ENCODE measurements at regions not wholly inside any gene's neighbourhood (a gene's known extent, or its start where the extent isn't known, plus 50 kb on each side); places are given as distances from the start of the nearest gene placed in this dataset.

- CTCF ChIA-PET = interaction anchor here (0.6 kb wide), 1 partner anchor 51 kb away, joined by 3 read pairs; no protein-coding TSS in a partner anchor
- intact Hi-C loops (cut with micrococcal nuclease) = no loop called here
- no peak overlapping the region for H2AFZ ChIP-seq (ENCODE audit: low read depth, low read length)
Measured at GRCh38 chr7:54189330-54189729, 352.8 kb upstream of the VSTM2A start.

GRCh38 chr7:54201501-54201900, 340.7 kb upstream of the VSTM2A start:
- Histone ChIP-seq H3K4me2 (ENCODE audit: insufficient read depth, low read length) (no peak overlapping the region), H3K27me3 (ENCODE audit: control insufficient read depth in 2 of 2, insufficient read depth in 2 of 2, low read length in 2 of 2) (no peaks in the 10 kb centered on the region), H3K9me1 (replicated peaks; ENCODE audit: control insufficient read depth, extremely low read depth, insufficient read depth, low read length) (no peaks in the 10 kb centered on the region), H3K9me3 (replicated peaks; ENCODE audit: control insufficient read depth, insufficient read depth, low read length) (peaks cover 2% of the 10 kb centered on the region), H3K9ac (replicated peaks; ENCODE audit: extremely low read depth, insufficient read depth, low read length) (no peak overlapping the region), H4K20me1 (replicated peaks; ENCODE audit: control insufficient read depth, extremely low read depth, insufficient read depth, low read length) (no peaks in the 10 kb centered on the region), H2AFZ (ENCODE audit: low read depth, low read length) (no peak overlapping the region), H3K79me2 (ENCODE audit: control insufficient read depth, insufficient read depth, low read length) (no peaks in the 10 kb centered on the region), H3K4me1 (ENCODE audit: control insufficient read depth, extremely low read depth, insufficient read depth, low read length) (no peaks in the 10 kb centered on the region), H3K4me3 (replicated peaks in 1 of 3; ENCODE audit: insufficient read depth in 1 of 3, low read depth in 1 of 3, low read length in 3 of 3) (no peak overlapping the region), H3K36me3 (ENCODE audit: control insufficient read depth in 2 of 2, extremely low read depth in 1 of 2, insufficient read depth in 2 of 2, low read length in 2 of 2) (no peaks in the 10 kb centered on the region), H3K27ac (ENCODE audit: insufficient read depth, low read depth, low read length) (no peak overlapping the region)
- dilution Hi-C loops (cut with MboI; ENCODE audit: extremely low pct_ligation_motif_present, low sequenced_read_pairs) = no loop called here
- ChIA-PET CTCF (no interaction called here), POLR2A (no interaction called here)
- no peak for TF ChIP-seq MYC (IDR thresholded peaks at IDR 0.05; ENCODE audit: low read depth, low read length)
- no peak for TF ChIP-seq POLR2A (IDR thresholded peaks at IDR 0.05; ENCODE audit: low read depth, low read length)
- no peak for TF ChIP-seq EZH2 (IDR thresholded peaks at IDR 0.05; ENCODE audit: borderline replicate concordance, low read depth, low read length, severe bottlenecking)
- TF ChIP-seq CTCF (IDR thresholded peaks at IDR 0.05; ENCODE audit: extremely low read depth in 1 of 2, insufficient read depth in 1 of 2, low read depth in 1 of 2, low read length in 2 of 2) = no peak
- no peak for TF ChIP-seq MAX (IDR thresholded peaks at IDR 0.05; ENCODE audit: insufficient read depth, insufficient read length)
- TF ChIP-seq GATA2 (IDR thresholded peaks at IDR 0.05; ENCODE audit: insufficient read depth, insufficient read length, low read depth, low read length) = no peak
- TF ChIP-seq FOS (IDR thresholded peaks at IDR 0.05; ENCODE audit: borderline replicate concordance, insufficient read depth, low read length) = no peak
- TF ChIP-seq POLR2AphosphoS5 (IDR thresholded peaks at IDR 0.05; ENCODE audit: insufficient read depth, low read depth, low read length) = no peak
- no peak for TF ChIP-seq JUN (IDR thresholded peaks at IDR 0.05; ENCODE audit: borderline replicate concordance, insufficient read depth, insufficient read length, low read depth)
- no peak for FAIRE-seq
- DNase-seq (ENCODE audit: low read depth, low spot score) = no peak
- intact Hi-C loops (cut with micrococcal nuclease) = no loop called here
- no TSS peak for BruUV-seq (replicated peaks)

More at GRCh38 chr7:54189330-54189729, 352.8 kb upstream of the VSTM2A start:
- POLR2A ChIA-PET = no interaction called here
- no peak overlapping the region for H3K9ac ChIP-seq (replicated peaks; ENCODE audit: extremely low read depth, insufficient read depth, low read length)
- H3K79me2 ChIP-seq (ENCODE audit: control insufficient read depth, insufficient read depth, low read length) = no peaks in the 10 kb centered on the region
- DNase-seq (ENCODE audit: low read depth, low spot score) = no peak
- H3K4me3 ChIP-seq (replicated peaks in 1 of 3; ENCODE audit: insufficient read depth in 1 of 3, low read depth in 1 of 3, low read length in 3 of 3) = no peak overlapping the region
- TF ChIP-seq EZH2 (IDR thresholded peaks at IDR 0.05; ENCODE audit: borderline replicate concordance, low read depth, low read length, severe bottlenecking) (no peak), JUN (IDR thresholded peaks at IDR 0.05; ENCODE audit: borderline replicate concordance, insufficient read depth, insufficient read length, low read depth) (no peak)
- FAIRE-seq = no peak
- dilution Hi-C loops (cut with MboI; ENCODE audit: extremely low pct_ligation_motif_present, low sequenced_read_pairs) = no loop called here
- peaks cover 2% of the 10 kb centered on the region for H3K9me3 ChIP-seq (replicated peaks; ENCODE audit: control insufficient read depth, insufficient read depth, low read length)
- H3K27ac ChIP-seq (ENCODE audit: insufficient read depth, low read depth, low read length) = no peak overlapping the region
- H3K4me2 ChIP-seq (ENCODE audit: insufficient read depth, low read length) = no peak overlapping the region
- no peaks in the 10 kb centered on the region for H3K27me3 ChIP-seq (ENCODE audit: control insufficient read depth in 2 of 2, insufficient read depth in 2 of 2, low read length in 2 of 2)
- BruUV-seq (replicated peaks) = no TSS peak
- H3K4me1 ChIP-seq (ENCODE audit: control insufficient read depth, extremely low read depth, insufficient read depth, low read length) = no peaks in the 10 kb centered on the region
- H4K20me1 ChIP-seq (replicated peaks; ENCODE audit: control insufficient read depth, extremely low read depth, insufficient read depth, low read length) = no peaks in the 10 kb centered on the region
- H3K36me3 ChIP-seq (ENCODE audit: control insufficient read depth in 2 of 2, extremely low read depth in 1 of 2, insufficient read depth in 2 of 2, low read length in 2 of 2) = no peaks in the 10 kb centered on the region
- H3K9me1 ChIP-seq (replicated peaks; ENCODE audit: control insufficient read depth, extremely low read depth, insufficient read depth, low read length) = no peaks in the 10 kb centered on the region

Data from endothelial cell of umbilical vein (primary cell).